Middle frontal gyrus (tissue), 1 donor: ENCODE measurements at regions not wholly inside any gene's neighbourhood (a gene's known extent, or its start where the extent isn't known, plus 50 kb on each side); places are given as distances from the start of the nearest gene placed in this dataset.
A peak's percentile ranks its signal among the peaks of the same experiment; 100 is the strongest.
"Not testable (repeated sequence)": the region's sequence is repeated elsewhere in the genome, so short reads cannot be mapped to it uniquely, and the experiment has no call there.

Experiments used
- DNase-seq: peaks from one replicate; pipeline ENCODE4 v3.0.0-alpha.2; 2015; ENCODE audit warnings: low spot score; ENCODE audit errors: extremely low spot score

DNA sequence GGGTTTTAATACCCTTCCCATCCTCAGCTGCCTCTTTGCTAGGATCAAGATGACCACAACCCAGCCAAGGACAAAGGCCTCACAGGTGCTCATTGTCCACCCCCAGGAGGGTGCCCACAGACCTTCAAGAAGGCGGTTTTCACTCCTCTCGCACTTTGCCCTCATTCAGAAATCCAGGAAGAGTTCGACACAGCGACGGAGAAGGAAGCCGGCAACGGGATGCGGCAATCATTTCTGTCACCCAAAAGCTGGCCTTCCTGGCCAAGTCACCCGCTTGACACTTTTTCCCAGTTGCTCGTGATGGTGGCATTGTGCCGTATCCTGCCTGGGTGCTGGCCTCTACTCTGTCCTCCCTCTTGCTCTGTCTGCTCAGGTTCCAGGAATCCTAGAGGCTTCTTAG is 293.0 kb upstream of the ZNF337 start:
- DNase-seq, result not testable (repeated sequence)

DNA sequence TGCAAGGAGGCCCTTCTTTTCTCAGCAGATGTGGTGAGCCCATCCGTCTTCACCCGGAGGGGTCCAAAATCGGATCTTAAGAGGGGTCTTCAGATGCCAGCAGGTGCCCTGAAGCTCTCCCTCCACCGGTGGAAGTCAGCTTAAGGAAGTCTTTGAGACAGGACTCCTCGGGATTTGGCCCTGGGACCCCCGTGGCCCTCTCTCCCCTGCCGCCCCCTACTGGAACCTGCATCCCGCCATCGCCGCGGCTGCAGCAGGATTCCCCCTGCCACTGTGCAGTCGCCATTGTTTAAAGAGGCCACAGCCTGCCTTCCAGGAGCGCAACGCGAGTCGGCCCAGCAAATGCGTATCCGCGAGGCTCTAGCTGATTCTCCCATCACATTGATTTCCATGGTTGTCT is 292.5 kb upstream of the ZNF337 start:
- no peak for DNase-seq

DNA sequence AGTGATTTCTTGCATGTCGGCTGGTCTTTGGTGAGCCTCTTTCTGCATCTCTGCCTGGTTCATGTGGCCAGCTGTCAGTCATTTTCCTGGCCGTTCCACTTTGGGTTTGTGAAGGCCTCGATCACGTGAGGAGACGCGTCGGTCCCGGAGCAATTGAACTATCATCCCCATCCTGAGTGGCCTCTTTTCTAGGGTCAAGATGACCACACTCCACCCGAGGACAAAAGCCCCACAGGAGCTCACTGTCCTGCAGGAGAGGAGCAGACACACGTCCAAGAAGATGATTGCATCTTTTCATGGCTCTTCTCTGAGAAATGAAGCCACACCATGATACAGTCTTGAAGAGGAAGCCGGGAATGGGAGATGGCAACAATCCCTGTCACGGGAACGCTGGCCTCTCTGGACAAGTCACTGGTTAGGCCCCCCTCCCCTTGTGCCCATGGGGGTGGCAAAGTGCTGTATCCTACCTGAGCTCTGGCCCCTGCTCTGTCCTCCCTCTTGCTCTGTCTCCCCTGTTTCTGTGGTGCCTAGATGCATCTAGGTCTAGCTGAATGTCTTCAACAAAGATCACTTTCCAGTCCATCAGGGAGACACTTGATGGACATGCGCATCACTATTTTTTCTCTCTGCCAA is 291.4 kb upstream of the ZNF337 start:
- DNase-seq, result not testable (repeated sequence)

DNA sequence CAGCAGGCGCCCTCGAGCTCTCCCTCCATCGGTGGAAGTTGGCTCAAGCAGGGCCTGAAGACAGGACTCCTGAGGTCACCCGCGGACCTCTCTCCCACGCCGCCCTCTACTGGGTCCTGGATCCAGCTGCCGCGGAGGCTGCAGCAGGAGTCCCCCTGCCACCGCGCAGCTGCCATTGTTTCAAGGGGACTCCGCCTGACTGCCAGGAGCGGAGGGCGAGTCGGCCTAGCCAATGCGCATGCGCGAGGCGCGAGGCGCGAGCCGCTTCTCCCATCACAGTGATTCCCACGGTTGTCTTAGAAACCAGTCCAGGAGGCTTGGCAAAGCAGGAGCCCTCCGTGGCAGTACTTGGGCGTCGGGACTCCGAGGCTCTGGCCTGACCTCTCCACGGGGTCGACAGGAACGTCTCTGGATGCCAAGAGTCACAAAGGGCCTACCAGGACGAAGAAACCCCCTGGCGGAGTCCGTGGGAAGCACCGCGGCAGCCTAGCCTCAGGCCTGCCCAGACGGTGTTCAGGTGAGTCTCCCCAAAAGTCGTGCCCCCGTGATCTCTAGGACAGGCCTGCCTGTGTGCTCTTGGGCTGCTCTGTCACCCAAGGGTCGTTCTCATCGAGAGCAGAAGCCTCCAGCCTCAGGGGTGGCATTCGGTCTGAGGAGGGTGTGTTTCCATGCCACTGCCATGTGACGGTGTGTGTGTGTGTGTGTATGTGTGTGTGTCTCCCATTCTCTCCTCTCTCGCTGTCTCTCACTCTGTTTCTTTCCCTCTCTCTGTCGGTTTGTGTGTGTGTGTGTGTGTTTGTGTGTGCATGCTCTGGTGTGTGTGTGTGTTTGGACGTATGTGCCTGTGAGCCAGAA is 290.6 kb upstream of the ZNF337 start:
- DNase-seq, result peak; percentile 5

DNA sequence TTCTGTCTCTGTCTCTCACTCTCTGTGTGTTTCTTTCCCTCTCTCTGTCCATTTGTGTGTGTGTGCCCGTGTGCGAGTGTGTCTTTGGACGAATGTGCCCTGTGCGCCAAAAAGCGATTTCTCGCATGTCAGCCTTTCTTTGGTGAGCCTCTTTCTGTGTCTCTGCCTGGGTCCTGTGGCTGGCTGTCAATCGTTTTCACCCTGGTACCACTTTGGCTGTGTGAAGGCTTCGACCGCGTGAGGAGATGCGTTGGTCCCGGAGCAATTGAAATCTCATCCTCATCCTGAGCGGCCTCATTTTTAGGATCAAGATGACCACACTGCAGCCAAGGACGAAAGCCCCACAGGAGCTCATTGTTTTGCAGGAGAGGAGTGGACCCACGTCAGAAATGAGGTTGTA is 288.9 kb upstream of the ZNF337 start:
- DNase-seq, result no peak

DNA sequence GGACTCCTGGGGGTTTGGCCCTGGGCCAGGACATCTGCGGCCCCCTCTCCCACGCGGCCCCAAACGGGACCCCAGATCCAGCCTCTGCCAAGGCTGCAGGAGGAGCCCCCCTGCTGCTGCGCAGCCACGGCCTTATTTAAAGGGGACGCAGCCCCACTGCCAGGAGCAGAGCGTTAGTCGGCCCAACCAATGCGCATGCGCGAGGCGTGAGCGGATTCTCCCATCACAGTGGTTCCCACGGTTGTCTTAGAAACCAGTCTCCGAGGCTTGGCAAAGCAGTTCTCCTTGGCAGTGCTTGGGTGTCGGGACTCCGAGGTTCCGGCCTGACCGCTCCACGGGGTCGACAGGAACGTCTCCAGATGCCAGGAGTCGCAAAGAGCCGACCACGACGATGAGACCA is 288.3 kb upstream of the ZNF337 start:
- DNase-seq, result no peak

DNA sequence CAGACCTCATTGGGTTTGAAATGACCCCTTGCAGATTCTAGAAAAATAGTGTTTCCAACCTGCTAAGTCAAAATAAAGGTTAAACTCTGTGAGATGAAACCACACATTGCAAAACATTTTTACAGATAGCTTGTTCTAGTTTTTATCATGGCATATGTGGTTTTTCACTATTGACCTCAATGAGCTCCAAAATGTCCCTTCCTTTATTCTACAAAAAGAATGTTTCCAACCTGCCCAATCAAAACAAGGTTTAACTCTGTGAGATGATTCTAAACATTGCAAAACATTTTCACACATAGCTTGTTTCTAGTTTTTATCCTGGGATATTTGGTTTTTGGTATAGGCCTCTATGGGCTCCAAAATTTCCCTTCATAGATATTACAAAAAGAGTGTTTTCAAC is 286.0 kb upstream of the ZNF337 start:
- not testable (repeated sequence) for DNase-seq

DNA sequence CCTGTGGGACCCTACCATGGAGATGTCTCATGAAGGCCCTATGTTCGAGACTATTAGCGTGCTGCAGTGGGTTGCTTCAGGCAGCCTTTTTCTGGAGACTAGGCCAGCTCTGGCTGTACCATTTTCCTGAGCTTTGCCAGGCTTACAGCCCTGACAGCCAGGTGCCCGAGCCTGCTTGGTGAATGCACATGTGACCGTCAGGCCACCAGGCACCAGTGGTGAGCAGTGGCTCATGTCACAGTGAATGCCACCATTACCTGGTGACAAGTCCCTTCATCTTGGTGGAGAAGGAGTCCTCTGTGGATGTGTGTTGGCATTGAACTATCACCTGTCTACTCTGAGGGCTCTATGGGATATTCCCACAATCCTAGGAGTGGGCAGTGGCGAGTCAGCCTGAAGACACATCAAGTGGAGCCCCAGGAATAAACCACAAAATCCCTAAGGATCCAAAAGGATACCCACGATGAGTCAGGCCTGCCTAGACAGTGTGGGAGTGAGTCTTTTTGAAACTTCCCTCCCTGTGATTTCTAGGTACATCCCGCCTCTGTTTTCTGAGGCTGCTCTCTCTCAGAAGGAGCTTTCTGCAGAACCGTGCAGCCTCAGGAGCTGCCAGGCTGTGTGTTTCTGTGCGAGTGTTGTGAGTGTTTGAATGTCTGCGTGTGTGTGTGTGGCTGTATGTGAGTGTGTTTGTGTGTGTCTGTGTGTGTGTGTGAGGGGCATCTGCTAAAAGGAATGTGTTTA is 282.0 kb upstream of the ZNF337 start:
- not testable (repeated sequence) for DNase-seq

DNA sequence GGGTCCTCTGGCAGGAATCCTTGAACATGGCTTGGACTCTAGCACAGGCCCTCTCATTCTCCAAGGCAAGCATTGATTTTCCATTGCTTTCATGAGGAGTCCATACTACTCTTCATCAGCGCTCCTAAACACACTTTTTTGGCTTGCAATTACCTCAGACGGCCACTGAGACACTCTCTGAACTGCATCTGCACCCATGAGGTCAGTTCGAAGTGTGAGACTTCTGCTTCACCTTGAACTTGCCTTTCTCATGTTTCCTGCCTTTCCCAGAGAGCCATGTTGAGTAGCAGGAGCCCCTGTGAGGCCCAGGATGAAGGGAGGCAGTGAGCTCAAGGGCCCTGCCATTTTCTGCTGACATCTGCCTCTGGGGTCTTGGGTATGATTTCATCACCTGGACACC is 279.2 kb upstream of the ZNF337 start:
- not testable (repeated sequence) for DNase-seq

DNA sequence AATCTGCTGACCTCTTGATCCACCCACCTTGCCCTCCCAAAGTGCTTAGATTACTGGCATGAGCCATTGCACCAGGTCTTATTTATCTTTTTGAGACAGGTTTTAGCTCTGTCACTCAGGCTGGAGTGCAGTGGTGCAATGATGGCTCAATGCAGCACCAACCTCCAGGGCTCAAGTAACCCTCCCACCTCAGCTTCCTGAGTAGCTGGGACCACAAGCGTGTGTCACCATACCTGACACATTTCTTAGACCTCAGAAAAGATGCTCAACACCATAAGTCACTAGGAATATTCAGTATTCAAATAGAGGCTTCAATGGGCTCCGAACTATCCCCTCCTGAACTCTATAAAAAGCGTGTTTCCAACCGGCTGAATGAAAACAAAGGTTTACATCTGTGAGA is 268.6 kb upstream of the ZNF337 start:
- not testable (repeated sequence) for DNase-seq

DNA sequence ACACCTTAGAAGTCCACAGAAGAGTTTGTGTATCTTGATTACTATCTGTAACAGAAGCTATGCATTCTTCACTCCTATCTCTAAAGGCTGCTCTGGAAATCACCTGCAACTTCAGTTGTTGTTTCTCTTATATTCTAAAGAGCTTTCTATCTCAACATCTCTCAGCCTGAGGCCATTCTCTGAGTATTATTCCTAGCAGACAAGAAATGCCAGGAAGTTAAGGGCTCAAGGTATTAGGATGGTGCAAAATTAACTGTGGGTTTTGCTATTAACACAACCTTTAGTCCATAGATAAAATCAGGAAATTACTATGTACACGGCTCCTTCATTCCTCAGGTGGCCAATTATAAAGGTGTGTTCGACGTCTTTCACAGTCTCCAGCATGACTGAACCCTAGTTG is 257.2 kb upstream of the ZNF337 start:
- DNase-seq, result not testable (repeated sequence)

DNA sequence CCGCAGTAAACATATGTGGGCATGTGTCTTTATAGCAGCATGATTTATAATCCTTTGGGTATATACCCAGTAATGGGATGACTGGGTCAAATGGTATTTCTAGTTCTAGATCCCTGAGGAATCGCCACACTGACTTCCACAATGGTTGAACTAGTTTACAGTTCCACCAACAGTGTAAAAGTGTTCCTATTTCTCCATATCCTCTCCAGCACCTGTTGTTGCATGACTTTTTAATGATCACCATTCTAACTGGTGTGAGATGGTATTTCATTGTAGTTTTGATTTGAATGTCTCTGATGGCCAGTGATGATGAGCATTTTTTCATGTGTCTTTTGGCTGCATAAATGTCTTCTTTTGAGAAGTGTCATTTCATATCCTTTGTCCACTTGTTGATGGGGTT is 238.6 kb upstream of the ZNF337 start:
- not testable (repeated sequence) for DNase-seq

DNA sequence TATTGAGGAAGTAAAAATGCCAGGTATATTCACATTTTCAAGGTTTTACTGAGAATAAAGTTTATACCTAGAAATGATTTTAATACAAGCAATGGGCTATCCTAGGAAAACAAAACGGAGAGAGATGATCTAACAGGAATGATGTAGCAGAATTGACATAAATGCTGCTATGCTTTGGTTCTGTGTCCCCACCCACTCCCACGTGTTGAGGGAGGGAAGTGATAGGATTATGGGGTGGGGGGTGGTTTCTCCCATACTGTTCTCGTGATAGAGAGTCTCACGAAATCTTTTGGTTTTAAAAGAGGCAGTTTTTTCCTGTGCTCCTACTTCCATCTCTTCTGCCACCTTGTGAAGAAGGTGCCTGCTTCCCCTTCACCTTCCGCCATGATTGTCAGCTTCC is 236.2 kb upstream of the ZNF337 start:
- not testable (repeated sequence) for DNase-seq

DNA sequence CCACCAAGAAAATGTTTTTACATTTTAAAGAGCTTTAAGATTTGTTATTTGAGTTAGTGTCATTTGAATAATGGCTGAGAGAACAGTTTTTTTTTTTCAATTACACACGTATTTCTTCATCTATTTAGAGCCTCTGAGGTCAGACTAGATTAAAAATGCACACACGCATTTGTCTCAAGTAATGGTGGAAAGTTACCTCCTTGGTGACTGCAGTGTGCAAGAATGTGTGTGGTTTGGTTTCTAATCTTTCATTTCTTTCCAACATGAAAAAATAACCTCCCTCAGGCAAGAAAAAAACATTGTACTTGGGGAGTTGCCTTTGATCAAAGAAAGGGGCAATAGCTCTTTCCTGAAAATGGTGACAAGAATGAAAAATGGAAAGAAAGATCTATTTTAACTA is 235.5 kb upstream of the ZNF337 start:
- DNase-seq, result not testable (repeated sequence)

DNA sequence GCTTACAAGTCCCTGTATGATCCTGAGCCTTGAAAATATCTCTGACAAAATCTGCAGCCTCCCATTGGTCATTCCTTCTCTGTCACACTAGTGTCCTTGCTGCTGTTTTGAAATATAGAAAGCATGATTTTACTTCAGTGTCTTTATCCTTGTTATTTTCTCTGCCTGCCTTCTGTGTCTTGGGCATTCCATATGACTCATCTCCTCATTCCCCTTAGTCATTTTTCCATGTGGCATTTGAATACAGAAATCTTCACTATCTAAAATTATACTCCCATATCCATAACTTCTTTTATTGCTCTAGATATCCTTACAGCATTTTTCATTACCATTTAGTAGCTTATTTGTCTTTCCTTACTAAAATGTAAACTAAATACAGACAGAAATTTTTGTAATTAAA is 205.7 kb upstream of the ZNF337 start:
- DNase-seq, result not testable (repeated sequence)

DNA sequence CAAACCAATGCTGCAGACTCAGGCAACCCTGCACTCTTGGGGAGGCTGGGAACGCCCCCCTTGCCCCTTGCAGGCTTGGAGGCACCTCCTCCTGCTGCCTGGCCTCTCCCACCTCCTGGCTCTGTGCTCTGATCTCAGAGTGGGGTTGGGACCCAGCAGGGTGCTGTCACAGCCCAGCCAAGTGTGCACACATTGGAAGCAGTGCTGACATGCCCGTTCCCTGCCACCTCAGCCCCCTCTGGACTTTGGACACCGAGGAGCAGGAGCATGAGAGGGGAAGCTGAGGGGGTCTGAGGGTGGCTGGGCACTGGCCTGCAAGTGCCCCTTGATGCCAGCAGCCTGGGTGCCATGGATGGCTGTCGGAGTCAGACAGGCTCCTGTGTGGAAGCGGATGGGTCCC is 202.0 kb upstream of the ZNF337 start:
- DNase-seq, result not testable (repeated sequence)

DNA sequence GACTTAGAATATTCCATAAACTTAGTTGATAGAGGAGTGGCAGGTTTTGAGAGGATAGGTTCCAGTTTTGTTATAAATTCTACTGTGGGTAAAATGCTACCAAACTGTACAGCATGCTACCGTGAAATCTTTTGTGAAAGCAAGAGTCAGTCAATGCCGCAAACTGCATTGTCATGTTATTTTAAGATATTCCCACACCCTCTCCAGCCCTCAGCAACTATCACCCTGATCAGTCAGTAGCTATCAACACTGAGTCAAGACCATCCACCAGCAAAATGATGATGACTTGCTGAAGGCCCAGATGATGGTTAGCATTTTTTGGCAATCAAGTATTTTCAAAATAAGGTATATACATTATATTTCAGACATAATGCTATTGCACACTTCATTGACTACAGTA is 182.4 kb upstream of the ZNF337 start:
- DNase-seq, result not testable (repeated sequence)

DNA sequence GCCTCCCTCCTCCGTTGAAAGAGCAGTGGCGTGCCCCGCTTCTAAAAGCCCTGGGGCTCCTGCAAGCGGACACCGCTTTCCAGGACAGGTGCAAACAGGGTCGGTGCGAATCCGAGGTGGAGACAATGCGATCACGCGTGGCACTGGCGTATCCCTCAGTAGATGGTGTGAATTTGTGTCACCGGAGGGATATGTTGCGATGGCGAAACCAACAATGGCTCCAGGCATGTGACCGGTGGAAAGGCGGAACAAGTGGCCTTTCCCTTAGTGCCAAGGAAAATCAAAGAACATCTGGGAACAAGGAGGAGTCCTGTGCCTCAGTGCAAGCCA is 172.0 kb upstream of the ZNF337 start:
- DNase-seq, result not testable (repeated sequence)

DNA sequence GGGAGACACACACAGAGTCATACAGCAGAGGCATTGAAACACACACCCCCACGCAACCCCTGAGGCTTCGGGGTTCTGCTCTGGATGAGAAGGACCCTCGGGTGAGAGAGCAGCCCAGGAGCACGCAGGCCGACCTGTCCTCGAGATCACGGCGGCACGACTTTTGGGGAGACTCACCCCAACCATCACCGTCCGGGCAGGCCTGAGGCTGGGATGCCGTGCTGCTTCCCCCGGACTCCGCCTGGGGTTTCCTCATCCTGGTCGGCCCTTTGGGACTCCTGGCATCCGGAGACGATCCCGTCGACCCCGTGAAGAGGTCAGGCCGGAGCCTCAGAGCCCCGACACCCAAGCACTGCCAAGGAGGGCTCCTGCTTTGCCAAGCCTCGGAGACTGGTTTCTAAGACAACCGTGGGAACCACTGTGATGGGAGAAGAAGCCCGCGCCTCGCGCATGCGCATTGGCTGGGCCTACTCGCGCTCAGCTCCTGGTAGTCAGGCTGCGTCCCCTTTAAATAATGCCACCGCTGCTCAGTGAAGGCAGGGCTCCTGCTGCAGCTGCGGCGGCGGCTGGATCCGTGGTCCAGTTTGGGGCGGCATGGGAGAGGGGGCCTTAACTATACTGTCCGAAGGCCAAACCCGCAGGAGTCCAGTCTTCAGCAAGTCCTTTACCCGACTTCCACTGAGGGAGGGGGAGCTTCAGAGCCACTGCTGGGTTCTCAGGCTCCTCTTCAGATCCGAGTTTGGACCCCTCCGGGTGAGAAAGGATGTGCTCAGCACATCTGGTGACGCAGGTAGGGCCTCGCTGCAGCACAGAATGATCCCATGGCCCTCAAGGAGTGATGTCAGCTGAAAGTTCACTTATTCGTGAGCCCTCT is 171.4 kb upstream of the ZNF337 start:
- peak; percentile 76 for DNase-seq

DNA sequence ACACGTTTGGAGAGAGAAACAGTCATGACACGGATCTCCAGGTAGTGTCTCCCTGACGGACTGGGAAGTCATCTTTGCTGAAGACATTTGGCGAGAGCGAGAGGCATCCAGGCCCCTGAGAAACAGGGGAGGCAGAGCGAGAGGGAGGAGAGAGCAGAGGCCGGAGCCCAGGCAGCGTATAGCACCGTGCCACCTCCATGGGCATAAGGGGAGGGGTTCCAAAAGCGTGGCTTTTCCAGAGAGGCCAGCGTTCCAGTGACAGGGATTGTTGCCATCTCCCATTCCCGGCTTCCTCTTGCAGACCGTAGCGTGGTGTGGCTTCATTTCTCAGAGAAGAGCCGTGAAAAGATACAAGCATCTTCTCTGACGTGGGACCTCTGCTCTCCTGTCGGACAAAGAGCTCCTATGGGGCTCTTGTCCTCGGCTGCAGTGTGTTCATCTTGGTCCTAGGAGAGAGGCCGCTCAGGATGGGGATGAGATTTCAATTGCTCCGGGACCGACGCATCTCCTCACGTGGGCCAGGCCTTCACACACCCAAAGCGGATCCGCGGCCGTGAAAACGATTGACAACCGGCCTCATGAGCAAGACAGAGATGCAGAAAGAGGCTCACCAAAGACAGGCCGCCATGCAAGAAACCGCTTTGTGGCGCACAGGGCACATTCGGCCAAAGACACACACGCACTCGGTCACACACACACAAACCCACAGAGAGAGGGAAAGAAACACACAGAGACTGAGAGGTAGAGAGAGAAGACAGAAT is 170.5 kb upstream of the ZNF337 start:
- not testable (repeated sequence) for DNase-seq
